ENCODE measurements at regions not wholly inside any gene's neighbourhood (a gene's known extent, or its start where the extent isn't known, plus 50 kb on each side); places are given as distances from the start of the nearest gene placed in this dataset.
"Not testable (repeated sequence)": the region's sequence is repeated elsewhere in the genome, so short reads cannot be mapped to it uniquely, and the experiment has no call there.

GRCh38 chrX:21225643-21226042, 148.6 kb upstream of the CNKSR2 start:
- no peaks in the 10 kb centered on the region for H3K4me1 ChIP-seq
- H3K27ac ChIP-seq = no peak overlapping the region
- no peak for TF ChIP-seq CTCF (IDR thresholded peaks at IDR 0.05)
- no peak overlapping the region for H3K4me3 ChIP-seq
- DNase-seq (ENCODE audit: low spot score) = no peak
- no peaks in the 10 kb centered on the region for H3K36me3 ChIP-seq
- H3K9me3 ChIP-seq = no peaks in the 10 kb centered on the region
- H3K27me3 ChIP-seq = no peaks in the 10 kb centered on the region

- not testable (repeated sequence) for H3K4me3 ChIP-seq; H3K36me3 ChIP-seq; H3K9me3 ChIP-seq; DNase-seq (ENCODE audit: low spot score); H3K27me3 ChIP-seq; H3K4me1 ChIP-seq; H3K27ac ChIP-seq
Observed at GRCh38 chrX:21228974-21229373, 145.2 kb upstream of the CNKSR2 start.

- DNase-seq (ENCODE audit: low spot score) = no peak
- no peaks in the 10 kb centered on the region for H3K27me3 ChIP-seq
- H3K4me1 ChIP-seq = no peaks in the 10 kb centered on the region
- TF ChIP-seq CTCF (IDR thresholded peaks at IDR 0.05) = no peak
- no peaks in the 10 kb centered on the region for H3K9me3 ChIP-seq
- no peaks in the 10 kb centered on the region for H3K36me3 ChIP-seq
- H3K4me3 ChIP-seq = no peak overlapping the region
- H3K27ac ChIP-seq = no peak overlapping the region
Observed at GRCh38 chrX:21255032-21255618, 119.1 kb upstream of the CNKSR2 start.

GRCh38 chrX:21266949-21267348, 107.3 kb upstream of the CNKSR2 start:
- H3K9me3 ChIP-seq = peaks cover 0 to 37% of the 10 kb centered on the region in 2 donors
- no peaks in the 10 kb centered on the region for H3K27me3 ChIP-seq
- no peak overlapping the region for H3K27ac ChIP-seq
- H3K4me3 ChIP-seq = no peak overlapping the region
- no peaks in the 10 kb centered on the region for H3K4me1 ChIP-seq
- DNase-seq (ENCODE audit: low spot score) = no peak
- TF ChIP-seq CTCF (IDR thresholded peaks at IDR 0.05) = no peak
- H3K36me3 ChIP-seq = no peaks in the 10 kb centered on the region

- no peaks in the 10 kb centered on the region for H3K27me3 ChIP-seq
- peaks cover 0 to 14% of the 10 kb centered on the region in 2 donors for H3K9me3 ChIP-seq
- H3K36me3 ChIP-seq = no peaks in the 10 kb centered on the region
- no peak overlapping the region for H3K27ac ChIP-seq
- no peak overlapping the region for H3K4me3 ChIP-seq
- DNase-seq (ENCODE audit: low spot score) = no peak
- TF ChIP-seq CTCF (IDR thresholded peaks at IDR 0.05) = no peak
- H3K4me1 ChIP-seq = no peaks in the 10 kb centered on the region
Observed at GRCh38 chrX:21276736-21277433, 97.3 kb upstream of the CNKSR2 start.

- H3K27me3 ChIP-seq = no peaks in the 10 kb centered on the region
- TF ChIP-seq CTCF (IDR thresholded peaks at IDR 0.05) = no peak
- no peaks in the 10 kb centered on the region for H3K4me1 ChIP-seq
- no peak overlapping the region for H3K27ac ChIP-seq
- no peaks in the 10 kb centered on the region for H3K36me3 ChIP-seq
- DNase-seq (ENCODE audit: low spot score) = no peak
- no peaks in the 10 kb centered on the region for H3K9me3 ChIP-seq
- H3K4me3 ChIP-seq = no peak overlapping the region
Observed at GRCh38 chrX:21289232-21289631, 85.0 kb upstream of the CNKSR2 start.
